GM21576 (cell line): ENCODE measurements at regions not wholly inside any gene's neighbourhood (a gene's known extent, or its start where the extent isn't known, plus 50 kb on each side); places are given as distances from the start of the nearest gene placed in this dataset.
"Not testable (repeated sequence)": the region's sequence is repeated elsewhere in the genome, so short reads cannot be mapped to it uniquely, and the experiment has no call there.

ENCODE experiments used
- ATAC-seq: cut with Tn5 transposase; IDR thresholded peaks from one replicate; pipeline ENCODE4 v1.9.1; 2021; ENCODE audit warnings: mild to moderate bottlenecking, moderate library complexity; ENCODE audit not compliant: unreplicated experiment

- ATAC-seq: no peak
Observed at GRCh38 chr14:84826294-84826693, 703.6 kb upstream of the FLRT2 start.

GRCh38 chr14:84850595-84850994 lies 679.3 kb upstream of the FLRT2 start:
- no peak for ATAC-seq

DNA sequence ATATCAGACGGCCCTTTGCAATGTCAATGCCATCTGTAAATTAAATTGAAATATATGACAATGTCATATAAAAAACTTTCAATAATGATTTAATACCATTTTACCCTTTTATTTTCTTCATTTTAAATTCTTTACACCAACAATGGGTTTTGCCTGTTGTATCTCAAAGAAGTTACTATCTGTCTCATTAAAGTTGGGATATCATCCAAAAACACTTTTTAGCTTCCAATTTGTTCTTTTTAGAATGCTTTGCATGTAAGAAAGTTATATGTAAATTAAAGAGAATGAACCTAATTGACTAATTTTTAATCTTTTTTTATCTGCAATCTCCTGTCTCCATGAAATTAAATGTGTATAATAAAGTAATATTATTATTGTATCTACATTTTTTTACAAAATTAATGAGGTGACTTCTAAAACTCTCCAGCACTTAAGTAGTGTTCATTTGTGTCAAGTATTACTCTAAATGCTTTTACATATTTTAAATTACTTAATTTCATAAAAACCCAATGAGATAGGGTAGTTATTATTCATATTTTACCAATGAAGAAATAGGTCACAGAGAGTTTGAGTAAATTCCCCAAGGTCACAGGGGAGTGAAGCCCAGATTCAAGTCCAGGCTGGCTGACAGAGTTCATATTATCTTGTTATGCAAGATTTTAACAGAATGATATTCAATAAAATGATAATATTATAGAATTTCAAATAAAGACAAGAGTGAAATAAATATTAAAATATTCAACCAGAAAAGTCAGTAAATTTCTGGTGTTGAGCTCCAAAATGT lies 673.0 kb upstream of the FLRT2 start:
- ATAC-seq: no peak

- ATAC-seq: no peak
Observed at GRCh38 chr14:84857571-84857970, 672.4 kb upstream of the FLRT2 start.

DNA sequence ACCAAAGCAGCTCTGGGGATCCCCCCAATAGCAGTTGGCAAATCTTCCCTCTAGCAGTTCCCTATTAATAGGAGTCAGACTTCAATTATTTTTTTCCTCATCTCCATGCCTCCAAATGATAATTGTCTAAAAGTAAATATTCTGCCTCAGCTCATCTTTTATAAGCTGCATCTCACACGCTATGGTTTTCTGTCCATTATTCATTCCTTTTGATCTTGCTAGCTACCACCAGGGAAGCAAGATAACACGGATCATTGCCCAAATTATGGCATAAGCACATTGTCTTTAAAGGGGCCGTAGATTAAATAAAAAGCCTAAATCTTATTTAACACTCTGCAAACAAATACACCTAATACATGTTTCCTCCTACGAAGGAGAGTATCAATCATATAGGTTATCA lies 670.8 kb upstream of the FLRT2 start:
- no peak for ATAC-seq

GRCh38 chr14:84864548-84865271 lies 665.2 kb upstream of the FLRT2 start:
- no peak for ATAC-seq

DNA sequence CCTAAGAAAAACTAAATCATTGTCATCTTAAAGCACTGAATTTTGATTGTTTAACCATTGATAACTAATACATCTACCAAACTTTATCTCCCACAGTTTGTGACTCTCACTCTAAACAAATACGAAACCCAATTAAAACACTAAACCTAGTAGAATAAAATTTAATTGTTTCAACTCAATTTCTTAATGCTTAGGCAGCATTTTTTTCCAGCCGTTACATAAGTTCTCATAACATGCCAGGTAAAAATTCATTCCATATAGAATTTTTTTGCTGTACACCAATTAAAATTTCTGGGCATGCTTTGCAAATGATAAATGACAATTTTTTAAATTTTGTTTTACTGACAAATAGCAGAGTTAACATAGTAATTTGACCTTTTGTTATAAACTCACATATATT lies 658.2 kb upstream of the FLRT2 start:
- no peak for ATAC-seq

GRCh38 chr14:84874436-84874835 lies 655.5 kb upstream of the FLRT2 start:
- ATAC-seq: no peak

GRCh38 chr14:84877061-84877460 lies 652.9 kb upstream of the FLRT2 start:
- no peak for ATAC-seq

GRCh38 chr14:84882830-84883229 lies 647.1 kb upstream of the FLRT2 start:
- no peak for ATAC-seq

- ATAC-seq: no peak
Observed at GRCh38 chr14:84885061-84885460, 644.9 kb upstream of the FLRT2 start.

- ATAC-seq: no peak
Observed at GRCh38 chr14:84891404-84891803, 638.5 kb upstream of the FLRT2 start.

DNA sequence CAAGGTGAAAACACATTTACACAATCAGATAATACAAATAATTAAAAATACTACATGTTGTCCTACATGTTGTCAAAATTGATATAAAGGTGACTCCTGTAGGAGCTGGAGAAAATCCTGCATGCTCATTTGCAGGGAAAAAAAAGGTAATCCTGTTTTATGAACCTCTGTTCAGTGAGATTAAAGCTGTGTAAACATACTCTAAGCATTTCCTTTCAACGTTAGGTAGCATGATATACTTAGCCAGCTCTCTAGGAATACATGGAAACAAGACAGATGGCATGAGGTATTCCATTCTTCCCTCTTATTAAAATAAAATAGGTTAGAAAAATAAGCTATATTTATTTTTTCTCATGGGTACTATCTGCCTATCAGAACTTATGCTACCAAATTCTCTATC lies 635.7 kb upstream of the FLRT2 start:
- no peak for ATAC-seq

DNA sequence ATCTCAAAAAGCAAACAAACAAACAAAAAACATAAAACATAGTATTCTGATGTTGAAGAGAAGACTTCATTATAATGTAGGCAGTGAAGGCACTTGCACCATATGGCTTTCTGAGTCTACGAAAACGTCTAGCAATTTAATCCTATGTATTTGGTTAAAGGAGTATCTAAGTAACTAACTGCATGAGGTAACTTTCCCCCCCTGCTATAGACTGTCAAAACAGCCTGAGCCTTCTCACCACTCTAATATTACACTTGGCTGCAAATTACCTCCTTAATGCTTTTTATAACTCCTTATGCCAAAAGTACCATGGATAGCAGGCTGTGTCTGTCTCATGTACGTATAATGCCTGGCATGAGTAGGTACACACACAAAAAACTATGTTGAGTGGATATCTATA lies 607.6 kb upstream of the FLRT2 start:
- ATAC-seq: no peak

DNA sequence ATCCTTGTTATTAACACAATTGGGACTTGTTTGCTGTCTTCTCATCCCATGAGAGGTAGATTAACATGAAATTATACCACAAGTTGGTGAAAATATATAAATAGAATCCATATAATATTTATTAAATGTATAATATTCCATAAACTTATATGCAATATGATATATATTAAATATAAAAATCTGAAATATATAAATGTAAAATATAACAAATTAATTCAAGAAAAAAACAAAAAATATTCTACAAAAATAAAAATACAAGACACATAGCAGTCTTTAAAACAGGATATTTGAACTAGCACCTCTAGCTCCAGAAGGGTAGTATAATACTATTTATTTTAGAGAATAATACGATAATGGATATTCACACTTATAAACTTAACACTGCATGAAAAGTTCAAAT lies 603.3 kb upstream of the FLRT2 start:
- ATAC-seq: no peak

DNA sequence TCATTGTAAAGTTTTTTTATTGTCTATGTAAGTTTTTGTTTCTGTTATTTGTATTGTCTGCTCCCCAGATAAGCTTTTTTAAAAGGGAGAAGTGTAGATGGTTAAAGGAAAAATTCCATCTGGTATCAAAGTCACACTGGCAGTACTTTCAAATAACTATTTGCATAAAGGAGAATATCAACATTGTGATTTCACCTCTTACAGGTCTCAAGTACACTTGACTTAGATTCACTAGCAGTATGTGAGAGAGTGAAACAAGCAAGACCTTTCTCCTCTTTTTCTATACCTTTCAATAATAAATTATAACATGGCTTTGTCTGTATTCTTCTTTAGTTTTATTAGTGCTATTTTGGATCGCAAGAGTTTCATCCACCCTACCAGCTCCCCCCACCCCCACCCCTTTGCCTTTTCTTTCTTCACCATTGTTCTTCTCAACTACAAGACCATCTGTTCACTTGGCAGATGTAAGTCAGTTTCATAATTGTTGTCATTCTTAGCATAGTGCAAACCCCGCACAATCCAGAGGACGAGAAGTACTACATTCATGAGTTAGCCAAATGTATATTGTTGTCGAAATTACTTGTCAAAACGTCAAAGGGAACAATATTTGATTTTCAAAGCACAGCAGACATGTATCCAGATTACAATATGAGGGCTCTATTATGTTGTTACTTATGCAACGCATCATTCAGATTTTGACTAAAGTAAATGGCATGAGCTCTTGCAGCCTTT lies 602.7 kb upstream of the FLRT2 start:
- no peak for ATAC-seq

- ATAC-seq: no peak
Observed at GRCh38 chr14:84929086-84929485, 600.9 kb upstream of the FLRT2 start.

GRCh38 chr14:84929834-84930233 lies 600.1 kb upstream of the FLRT2 start:
- no peak for ATAC-seq

GRCh38 chr14:84937016-84937415 lies 592.9 kb upstream of the FLRT2 start:
- ATAC-seq: no peak

DNA sequence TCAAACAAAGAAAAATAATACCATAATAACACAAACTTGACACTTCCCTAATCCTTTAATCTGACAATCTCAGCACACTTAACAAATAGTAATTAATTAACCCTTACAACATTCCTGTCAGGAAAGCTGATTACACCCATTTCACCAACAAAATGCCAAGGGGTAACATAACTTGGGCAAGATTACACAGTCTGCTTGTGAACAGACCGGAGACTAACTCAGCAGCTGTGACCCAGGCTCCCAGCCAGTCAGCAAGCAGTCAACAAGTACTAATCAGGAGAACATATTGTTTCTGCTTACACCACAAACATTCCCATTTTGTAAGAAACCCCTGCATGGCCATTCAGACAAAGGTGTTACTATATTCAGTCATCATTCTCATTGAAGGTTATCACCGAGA lies 592.5 kb upstream of the FLRT2 start:
- no peak for ATAC-seq

GRCh38 chr14:84944901-84945300 lies 585.0 kb upstream of the FLRT2 start:
- not testable (repeated sequence) for ATAC-seq
